GM19238 (cell line): ENCODE measurements at regions not wholly inside any gene's neighbourhood (a gene's known extent, or its start where the extent isn't known, plus 50 kb on each side); places are given as distances from the start of the nearest gene placed in this dataset.

Experiments used
- DNase-seq: peaks from one replicate; pipeline ENCODE4 v3.0.0; 2011; ENCODE audit warnings: low spot score; ENCODE audit not compliant: insufficient read length

GRCh38 chr18:34639687-34640086 lies 70.4 kb upstream of the DTNA start:
- DNase-seq: no peak

GRCh38 chr18:34640276-34640675 lies 69.8 kb upstream of the DTNA start:
- DNase-seq: no peak

GRCh38 chr18:34643989-34644388 lies 66.1 kb upstream of the DTNA start:
- DNase-seq: no peak

- no peak for DNase-seq
Measured at GRCh38 chr18:34647251-34647650, 62.8 kb upstream of the DTNA start.

- DNase-seq: no peak
Measured at GRCh38 chr18:34648269-34648985, 61.7 kb upstream of the DTNA start.

- no peak for DNase-seq
Measured at GRCh38 chr18:34649080-34649479, 61.0 kb upstream of the DTNA start.

- no peak for DNase-seq
Measured at GRCh38 chr18:34650121-34650545, 60.0 kb upstream of the DTNA start.

- DNase-seq: no peak
Measured at GRCh38 chr18:34651586-34652369, 58.3 kb upstream of the DTNA start.

GRCh38 chr18:34655131-34655530 lies 55.0 kb upstream of the DTNA start:
- DNase-seq: no peak

- no peak for DNase-seq
Measured at GRCh38 chr18:34657860-34658500, 52.1 kb upstream of the DTNA start.

- no peak for DNase-seq
Measured at GRCh38 chr18:34659579-34660517, 50.2 kb upstream of the DTNA start.
